Activated CD8-positive, alpha-beta T cell treated with anti-CD3 and anti-CD28 coated beads for 36 hours (primary cell): ENCODE measurements at regions not wholly inside any gene's neighbourhood (a gene's known extent, or its start where the extent isn't known, plus 50 kb on each side); places are given as distances from the start of the nearest gene placed in this dataset.

ENCODE experiments used
- ATAC-seq: fragments of 200-7000 bp; cut with Tn5 transposase; one replicate; pipeline ENCODE4 v1.10.0; 2021; ENCODE audit warnings: mild to moderate bottlenecking, moderate library complexity
- CTCF ChIA-PET: fragments of 350-600 bp; sonication (Branson Sonifier 250); formaldehyde crosslinking; loops from one replicate; lab custom pipeline; 2021; ENCODE audit warnings: antibody characterized with exemption; lab: Charles Lee
- POLR2A ChIA-PET: fragments of 350-600 bp; sonication (Branson Sonifier 250); formaldehyde crosslinking; loops from one replicate; lab custom pipeline; 2021; ENCODE audit warnings: antibody characterized with exemption; lab: Charles Lee
- DNase-seq: peaks from one replicate; pipeline ENCODE4 v3.0.0-alpha.2; 2020
- H3K27ac Mint-ChIP-seq: one replicate; pipeline ENCODE4 v1.8.0; 2021; ENCODE audit warnings: mild to moderate bottlenecking, mixed read lengths
- H3K27me3 Mint-ChIP-seq: one replicate; pipeline ENCODE4 v1.8.0; 2021; ENCODE audit warnings: mixed read lengths
- H3K36me3 Mint-ChIP-seq: one replicate; pipeline ENCODE4 v1.8.0; 2021; ENCODE audit warnings: low read depth, mixed read lengths
- H3K4me1 Mint-ChIP-seq: one replicate; pipeline ENCODE4 v1.8.0; 2021; ENCODE audit warnings: low read depth, mixed read lengths
- H3K4me3 Mint-ChIP-seq: one replicate; pipeline ENCODE4 v1.8.0; 2021; ENCODE audit warnings: mild to moderate bottlenecking, moderate library complexity, mixed read lengths
- H3K9me3 Mint-ChIP-seq: one replicate; pipeline ENCODE4 v1.8.0; 2021; ENCODE audit warnings: mixed read lengths
- intact Hi-C: fragments of 100-400 bp; cut with micrococcal nuclease; formaldehyde crosslinking; loops from one replicate; pipeline ENCODE4 v1.10.0; 2022
- TF ChIP-seq, protein P1 (sequence below): fragments of 200-600 bp; IDR thresholded peaks from one replicate; pipeline ENCODE4 v1.8.0; 2022; ENCODE audit warnings: antibody characterized with exemption, mild to moderate bottlenecking

DNA sequence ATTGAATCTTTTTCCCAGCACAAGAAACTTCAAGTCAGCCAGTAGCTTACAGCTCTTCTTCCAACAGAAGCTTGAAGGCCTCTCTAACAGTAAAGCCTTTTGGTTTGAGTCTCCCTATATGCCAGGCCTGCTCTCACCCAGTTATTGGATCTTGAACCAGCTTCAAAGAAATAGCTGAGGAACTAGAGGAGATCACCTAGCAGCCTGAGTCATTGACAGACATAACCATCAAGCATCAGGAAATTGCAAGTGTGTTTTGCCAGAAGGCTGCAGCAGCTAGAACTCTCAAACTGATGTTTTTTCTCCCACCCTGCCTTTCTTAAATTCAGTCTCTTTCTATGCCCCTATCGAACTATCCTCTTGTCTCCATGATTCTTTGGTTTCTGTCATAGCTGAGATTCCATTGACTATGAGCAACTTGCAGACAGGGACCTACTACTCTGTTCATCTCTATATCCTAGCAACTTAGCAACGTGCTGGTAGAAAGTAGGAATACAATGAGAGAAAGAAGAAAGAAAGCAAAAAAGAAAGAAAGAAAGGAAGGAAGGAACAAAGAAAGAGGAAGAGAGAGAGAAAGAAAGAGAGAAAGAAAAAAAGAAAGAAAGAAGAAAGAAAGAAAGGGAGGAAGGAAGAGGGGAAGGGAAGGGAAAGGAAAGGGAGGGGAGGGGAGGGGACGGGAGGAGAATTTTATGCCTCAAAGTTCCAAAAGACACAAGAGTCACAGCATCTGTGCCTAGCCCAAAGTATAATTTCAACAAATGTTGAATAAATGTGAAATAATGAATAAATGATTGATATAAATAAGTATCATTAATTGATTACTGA is 60.0 kb upstream of the FGGY start:
- TF ChIP-seq, protein P1, sequence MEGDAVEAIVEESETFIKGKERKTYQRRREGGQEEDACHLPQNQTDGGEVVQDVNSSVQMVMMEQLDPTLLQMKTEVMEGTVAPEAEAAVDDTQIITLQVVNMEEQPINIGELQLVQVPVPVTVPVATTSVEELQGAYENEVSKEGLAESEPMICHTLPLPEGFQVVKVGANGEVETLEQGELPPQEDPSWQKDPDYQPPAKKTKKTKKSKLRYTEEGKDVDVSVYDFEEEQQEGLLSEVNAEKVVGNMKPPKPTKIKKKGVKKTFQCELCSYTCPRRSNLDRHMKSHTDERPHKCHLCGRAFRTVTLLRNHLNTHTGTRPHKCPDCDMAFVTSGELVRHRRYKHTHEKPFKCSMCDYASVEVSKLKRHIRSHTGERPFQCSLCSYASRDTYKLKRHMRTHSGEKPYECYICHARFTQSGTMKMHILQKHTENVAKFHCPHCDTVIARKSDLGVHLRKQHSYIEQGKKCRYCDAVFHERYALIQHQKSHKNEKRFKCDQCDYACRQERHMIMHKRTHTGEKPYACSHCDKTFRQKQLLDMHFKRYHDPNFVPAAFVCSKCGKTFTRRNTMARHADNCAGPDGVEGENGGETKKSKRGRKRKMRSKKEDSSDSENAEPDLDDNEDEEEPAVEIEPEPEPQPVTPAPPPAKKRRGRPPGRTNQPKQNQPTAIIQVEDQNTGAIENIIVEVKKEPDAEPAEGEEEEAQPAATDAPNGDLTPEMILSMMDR = no peak
- no peaks in the 10 kb centered on the region for H3K36me3 Mint-ChIP-seq
- H3K27me3 Mint-ChIP-seq = no peaks in the 10 kb centered on the region
- ATAC-seq (no peak), DNase-seq (no peak)
- no peak overlapping the region for H3K27ac Mint-ChIP-seq
- no peaks in the 10 kb centered on the region for H3K9me3 Mint-ChIP-seq
- intact Hi-C loops = no loop called here
- no peaks in the 10 kb centered on the region for H3K4me1 Mint-ChIP-seq
- ChIA-PET POLR2A (no interaction called here), CTCF (no interaction called here)
- no peak overlapping the region for H3K4me3 Mint-ChIP-seq

DNA sequence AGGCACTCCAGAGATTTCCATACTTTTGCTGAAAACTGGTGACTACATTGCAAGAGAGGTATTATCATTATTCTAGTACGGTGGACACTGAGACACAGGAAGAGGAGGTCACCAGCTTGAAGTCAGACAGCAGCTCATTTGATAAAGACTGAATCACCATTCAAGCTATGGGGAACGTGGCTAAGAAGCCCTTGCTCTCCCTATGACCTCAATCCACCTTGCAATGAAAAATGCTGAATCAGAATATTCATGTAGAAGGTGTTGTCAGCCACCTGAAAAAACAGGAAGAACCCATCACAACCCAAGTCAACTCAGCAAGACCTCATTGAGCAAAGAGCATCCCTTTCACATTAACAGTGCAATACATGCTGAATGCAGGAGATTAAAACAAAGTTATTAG is 59.0 kb upstream of the FGGY start:
- ATAC-seq = no peak
- H3K4me1 Mint-ChIP-seq = no peaks in the 10 kb centered on the region

DNA sequence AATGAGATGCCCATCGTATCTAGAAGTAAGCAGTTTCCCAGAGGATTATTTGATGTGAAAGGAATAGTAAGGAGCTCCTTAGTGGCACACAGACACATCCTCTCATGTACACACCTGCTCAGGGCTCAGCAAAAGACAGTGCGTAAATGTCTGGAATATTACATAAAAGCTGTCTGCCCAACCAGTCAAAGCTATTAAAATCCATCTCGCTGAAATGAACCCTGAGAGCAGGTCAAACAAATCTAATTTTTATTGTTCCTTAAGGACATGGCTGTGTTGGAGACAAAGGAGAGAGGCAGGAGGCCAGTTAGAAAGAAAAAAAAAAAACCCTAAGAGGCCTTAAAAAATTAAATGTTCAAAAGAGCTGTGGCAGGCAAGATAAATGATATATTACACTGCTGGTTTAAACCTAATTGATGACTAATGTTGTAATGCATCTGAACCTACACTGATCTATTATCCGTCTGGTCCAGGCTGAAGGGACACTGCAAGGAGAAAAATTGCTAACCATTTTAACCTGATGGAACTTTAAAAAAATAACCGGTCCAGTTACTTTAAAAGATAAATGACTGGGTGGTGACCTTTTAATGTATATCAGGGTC is 58.5 kb upstream of the FGGY start:
- Mint-ChIP-seq H3K27ac (no peak overlapping the region), H3K4me1 (no peaks in the 10 kb centered on the region), H3K27me3 (no peaks in the 10 kb centered on the region), H3K36me3 (no peaks in the 10 kb centered on the region), H3K4me3 (no peak overlapping the region), H3K9me3 (no peaks in the 10 kb centered on the region)
- ATAC-seq = no peak
- ChIA-PET CTCF (no interaction called here), POLR2A (no interaction called here)
- no peak for DNase-seq
- TF ChIP-seq, protein P1 = no peak
- intact Hi-C loops = no loop called here

More for the DNA sequence above, 59.0 kb upstream of the FGGY start:
- ChIA-PET CTCF (no interaction called here), POLR2A (no interaction called here)
- Mint-ChIP-seq H3K36me3 (no peaks in the 10 kb centered on the region), H3K27ac (no peak overlapping the region), H3K4me3 (no peak overlapping the region), H3K27me3 (no peaks in the 10 kb centered on the region), H3K9me3 (no peaks in the 10 kb centered on the region)
- intact Hi-C loops = no loop called here
- DNase-seq = no peak
- TF ChIP-seq, protein P1 = no peak

DNA sequence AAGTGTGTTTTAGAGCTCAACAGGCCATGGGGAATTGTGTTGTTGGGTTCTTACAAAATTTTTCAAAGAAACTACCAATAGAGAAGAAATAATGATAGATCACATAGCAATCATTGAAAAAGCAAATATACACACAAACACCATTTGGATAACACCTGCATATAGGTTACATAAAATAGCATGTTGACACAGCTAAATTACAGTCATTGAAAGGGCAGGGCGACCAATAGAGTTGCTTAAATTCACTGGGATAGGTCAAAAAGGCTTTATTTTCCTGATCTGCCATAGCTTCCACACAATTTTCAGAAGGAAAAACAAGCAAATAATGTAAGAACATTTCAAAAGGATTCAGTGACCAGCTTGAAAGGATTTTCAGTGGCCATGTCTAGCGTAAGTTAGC is 57.9 kb upstream of the FGGY start:
- ChIA-PET CTCF (no interaction called here), POLR2A (no interaction called here)
- Mint-ChIP-seq H3K36me3 (no peaks in the 10 kb centered on the region), H3K4me1 (no peaks in the 10 kb centered on the region), H3K9me3 (no peaks in the 10 kb centered on the region), H3K27ac (no peak overlapping the region), H3K4me3 (no peak overlapping the region), H3K27me3 (no peaks in the 10 kb centered on the region)
- DNase-seq (no peak), ATAC-seq (no peak)
- TF ChIP-seq, protein P1 = no peak
- intact Hi-C loops = no loop called here

DNA sequence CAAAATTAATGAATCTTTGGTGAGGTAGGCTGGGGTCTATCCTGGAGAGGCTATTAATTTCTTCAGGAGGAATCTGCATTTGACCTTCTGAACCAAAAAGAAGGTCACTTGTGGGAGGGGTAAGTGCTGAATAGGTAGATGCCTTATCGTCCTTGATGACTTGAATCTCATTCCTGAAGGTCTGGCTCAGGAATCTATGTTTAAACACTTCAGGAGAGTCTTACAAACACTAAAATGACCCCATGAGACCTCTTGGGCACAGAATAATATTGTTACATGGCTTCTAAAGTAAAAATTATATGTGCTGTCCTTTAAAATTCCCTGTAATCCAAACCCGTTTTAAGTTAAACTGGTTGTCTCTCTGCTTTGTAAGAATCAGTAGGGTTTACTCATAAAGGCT is 55.0 kb upstream of the FGGY start:
- Mint-ChIP-seq H3K4me3 (no peak overlapping the region), H3K4me1 (no peaks in the 10 kb centered on the region), H3K27ac (no peak overlapping the region), H3K36me3 (no peaks in the 10 kb centered on the region), H3K27me3 (no peaks in the 10 kb centered on the region), H3K9me3 (peaks cover 13% of the 10 kb centered on the region)
- TF ChIP-seq, protein P1 = no peak
- CTCF ChIA-PET = no interaction called here
- ATAC-seq (no peak), DNase-seq (no peak)
- intact Hi-C loops = no loop called here
- POLR2A ChIA-PET = no interaction called here
